Body of pancreas (tissue), 4 donors: ENCODE measurements at regions not wholly inside any gene's neighbourhood (a gene's known extent, or its start where the extent isn't known, plus 50 kb on each side); places are given as distances from the start of the nearest gene placed in this dataset.

Experiments
- POLR2A ChIP-seq, 3 donors: fragments of 450-650 bp; IDR thresholded peaks; one replicate each; pipeline ENCODE4 v1.6.1; 2016; ENCODE audit warnings: antibody characterized with exemption in 3 of 3, mild to moderate bottlenecking in 2 of 3
- TF ChIP-seq, protein P1 (sequence below), 7 experiments: fragments of 450-650 bp in 4 of 7; fragments of 200-600 bp in 3 of 7; sonication (generic) in 3 of 7; IDR thresholded peaks; one replicate each; pipeline ENCODE4 v1.5.1; 2016 to 2019; ENCODE audit warnings: antibody characterized with exemption in 7 of 7

DNA sequence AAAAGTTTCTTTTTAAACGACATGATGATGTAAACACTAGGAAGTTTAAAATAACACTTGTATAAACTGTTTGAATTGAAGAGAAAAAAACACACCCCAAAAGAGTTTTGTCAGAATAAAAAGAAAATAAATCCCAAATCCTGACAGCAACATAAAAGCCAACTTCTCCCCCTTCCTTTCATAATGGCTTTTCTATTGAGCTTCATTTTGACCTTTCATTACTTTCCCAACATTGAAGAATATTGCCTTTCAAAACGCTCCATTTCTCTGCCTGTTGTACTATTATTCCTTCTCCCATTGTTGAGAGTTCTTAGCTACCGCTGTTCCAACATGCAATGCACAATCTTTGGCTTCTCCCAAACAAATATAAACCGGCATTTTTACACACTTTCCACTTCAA, 448.5 kb downstream of the BCAT1 start:
- TF ChIP-seq, protein P1, sequence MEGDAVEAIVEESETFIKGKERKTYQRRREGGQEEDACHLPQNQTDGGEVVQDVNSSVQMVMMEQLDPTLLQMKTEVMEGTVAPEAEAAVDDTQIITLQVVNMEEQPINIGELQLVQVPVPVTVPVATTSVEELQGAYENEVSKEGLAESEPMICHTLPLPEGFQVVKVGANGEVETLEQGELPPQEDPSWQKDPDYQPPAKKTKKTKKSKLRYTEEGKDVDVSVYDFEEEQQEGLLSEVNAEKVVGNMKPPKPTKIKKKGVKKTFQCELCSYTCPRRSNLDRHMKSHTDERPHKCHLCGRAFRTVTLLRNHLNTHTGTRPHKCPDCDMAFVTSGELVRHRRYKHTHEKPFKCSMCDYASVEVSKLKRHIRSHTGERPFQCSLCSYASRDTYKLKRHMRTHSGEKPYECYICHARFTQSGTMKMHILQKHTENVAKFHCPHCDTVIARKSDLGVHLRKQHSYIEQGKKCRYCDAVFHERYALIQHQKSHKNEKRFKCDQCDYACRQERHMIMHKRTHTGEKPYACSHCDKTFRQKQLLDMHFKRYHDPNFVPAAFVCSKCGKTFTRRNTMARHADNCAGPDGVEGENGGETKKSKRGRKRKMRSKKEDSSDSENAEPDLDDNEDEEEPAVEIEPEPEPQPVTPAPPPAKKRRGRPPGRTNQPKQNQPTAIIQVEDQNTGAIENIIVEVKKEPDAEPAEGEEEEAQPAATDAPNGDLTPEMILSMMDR (IDR thresholded peaks at IDR 0.05), result no peak
- no peak for TF ChIP-seq POLR2A (IDR thresholded peaks at IDR 0.05)
